ENCODE measurements at regions not wholly inside any gene's neighbourhood (a gene's known extent, or its start where the extent isn't known, plus 50 kb on each side); places are given as distances from the start of the nearest gene placed in this dataset.
"Not testable (repeated sequence)": the region's sequence is repeated elsewhere in the genome, so short reads cannot be mapped to it uniquely, and the experiment has no call there.

DNA sequence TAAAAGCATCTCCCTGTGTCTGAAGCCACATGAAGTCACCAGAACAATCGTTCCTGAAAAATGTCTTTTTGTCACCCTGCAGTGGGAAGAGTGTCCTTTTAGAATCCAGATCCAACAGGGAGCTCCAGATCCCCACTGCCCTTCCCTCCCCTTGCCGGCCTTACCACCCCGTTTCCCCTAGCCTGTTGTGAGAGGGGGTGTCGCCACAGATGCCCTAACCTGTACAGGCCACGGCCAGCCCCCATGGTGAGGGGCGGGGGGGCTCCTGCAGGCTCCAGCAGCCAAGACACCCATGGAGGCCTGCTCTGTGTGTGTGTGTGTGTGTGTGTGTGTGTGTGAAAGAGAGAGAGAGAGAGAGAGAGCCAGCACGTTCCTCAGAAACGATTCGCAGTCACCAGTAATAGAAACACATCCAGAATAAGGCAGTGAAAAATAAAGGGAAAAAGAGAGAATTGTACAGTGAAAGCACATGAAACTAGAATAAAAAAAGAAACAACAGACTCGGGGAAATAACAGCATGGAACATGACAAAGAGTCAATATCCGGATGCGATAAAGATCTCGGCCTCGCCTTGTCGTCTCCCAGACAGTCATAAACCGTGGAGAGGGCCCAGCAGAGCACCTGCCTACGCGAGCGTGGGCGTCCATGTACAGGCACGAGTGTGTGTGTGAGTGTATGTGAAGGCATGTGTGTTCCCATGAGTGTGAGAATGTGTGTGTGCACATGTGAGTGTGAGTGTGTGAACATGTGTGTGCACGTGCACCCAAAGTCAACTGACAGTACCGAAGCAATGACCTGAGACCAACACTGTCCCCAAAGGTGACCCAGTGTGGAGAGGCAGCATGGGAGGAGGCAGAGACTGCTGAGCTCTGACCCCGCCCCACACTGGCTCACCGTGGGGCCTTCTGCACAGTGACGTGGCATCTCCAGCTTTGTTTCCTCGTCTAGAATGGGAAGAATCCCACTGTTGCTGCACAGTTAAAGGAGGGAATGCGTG, 303.8 kb downstream of the NPHP4 start:
- DNase-seq (ENCODE audit: low read depth in 1 of 2, low spot score in 1 of 2) = no peak

DNA sequence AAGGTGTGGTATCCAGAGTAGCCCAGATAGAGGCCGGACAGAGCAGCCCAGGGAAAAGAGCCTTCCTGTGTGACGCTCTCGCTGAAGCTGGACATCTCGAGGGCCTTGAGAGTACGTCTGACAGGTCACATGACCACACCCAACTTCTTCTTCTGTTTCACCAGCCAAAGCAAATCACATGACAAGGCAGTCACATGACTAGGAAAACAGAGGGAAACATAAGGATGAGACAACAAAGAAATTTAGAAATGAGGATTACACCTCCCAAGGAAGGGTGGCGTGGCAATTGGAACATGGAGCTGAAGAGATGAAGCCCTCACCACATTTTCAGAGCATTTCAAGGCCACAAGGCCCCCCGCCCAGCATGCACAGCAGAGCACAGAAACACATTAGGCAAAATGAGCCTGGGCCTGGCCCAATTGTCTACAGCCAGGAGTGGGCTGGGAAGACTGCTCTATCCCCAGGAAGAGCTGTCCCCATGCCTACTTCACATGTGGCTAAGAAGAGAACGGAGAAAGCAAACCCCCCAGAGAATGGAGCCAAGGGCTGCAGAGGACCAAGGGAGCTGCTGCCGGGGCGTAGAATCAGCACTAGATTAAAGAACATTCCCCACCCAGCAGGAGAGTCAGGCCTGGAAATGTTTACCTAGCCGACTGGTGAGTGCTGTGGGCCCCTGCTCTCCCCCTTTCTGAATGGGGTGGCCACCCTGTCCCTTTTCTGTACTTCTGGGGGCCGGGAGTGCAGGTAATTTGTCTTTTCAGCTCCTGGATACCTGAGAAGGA, 305.1 kb downstream of the NPHP4 start:
- no peak for DNase-seq (ENCODE audit: low read depth in 1 of 2, low spot score in 1 of 2)

DNA sequence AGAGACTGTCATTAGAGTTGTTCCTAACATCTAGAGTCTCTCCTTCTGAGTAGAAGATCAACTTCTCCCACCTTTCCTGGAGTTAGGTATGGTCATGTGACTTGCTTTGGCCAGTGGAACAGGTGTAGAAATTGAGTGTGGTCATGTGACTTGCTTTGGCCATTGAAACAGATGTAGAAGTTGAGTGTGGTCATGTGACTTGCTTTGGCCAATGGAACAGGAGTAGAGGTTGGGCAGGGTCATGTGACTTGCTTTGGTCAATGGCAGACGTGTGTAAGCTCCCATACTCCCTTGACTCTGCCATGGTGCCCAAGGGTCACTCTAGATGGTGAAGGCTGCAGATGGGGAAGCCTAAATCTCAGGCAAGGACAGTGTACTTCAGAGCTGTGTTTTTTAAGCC, 306.0 kb downstream of the NPHP4 start:
- no peak for DNase-seq (ENCODE audit: low read depth in 1 of 2, low spot score in 1 of 2)

DNA sequence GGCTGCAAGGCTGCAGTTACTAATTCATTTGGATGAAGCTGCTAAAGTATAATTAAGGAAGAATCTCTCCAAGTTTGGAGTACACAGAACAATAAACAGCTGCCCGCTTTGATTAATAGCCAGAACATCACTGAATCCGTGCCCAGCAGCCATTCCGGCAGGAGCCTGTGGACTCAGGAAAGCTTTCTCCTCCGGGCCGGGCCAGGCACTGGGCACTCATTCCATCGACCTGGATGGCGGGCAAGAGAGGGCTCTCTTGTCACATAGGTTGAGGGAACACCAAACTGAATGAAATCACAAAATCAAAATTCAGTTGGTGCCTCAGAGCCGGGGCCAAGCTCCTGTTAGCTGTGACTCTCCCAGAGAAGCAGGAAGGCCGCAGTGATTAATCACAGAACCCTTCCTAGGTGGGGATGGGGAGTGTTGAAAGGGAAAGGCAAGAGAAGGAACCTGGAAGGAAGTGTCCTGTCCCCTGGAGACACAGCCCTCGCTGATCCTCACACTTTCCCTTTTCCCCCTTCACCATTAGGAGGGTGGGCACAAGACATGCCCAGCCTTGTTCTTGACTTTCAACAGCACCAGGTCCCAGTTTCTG, 306.7 kb downstream of the NPHP4 start:
- no peak for DNase-seq (ENCODE audit: low read depth in 1 of 2, low spot score in 1 of 2)

DNA sequence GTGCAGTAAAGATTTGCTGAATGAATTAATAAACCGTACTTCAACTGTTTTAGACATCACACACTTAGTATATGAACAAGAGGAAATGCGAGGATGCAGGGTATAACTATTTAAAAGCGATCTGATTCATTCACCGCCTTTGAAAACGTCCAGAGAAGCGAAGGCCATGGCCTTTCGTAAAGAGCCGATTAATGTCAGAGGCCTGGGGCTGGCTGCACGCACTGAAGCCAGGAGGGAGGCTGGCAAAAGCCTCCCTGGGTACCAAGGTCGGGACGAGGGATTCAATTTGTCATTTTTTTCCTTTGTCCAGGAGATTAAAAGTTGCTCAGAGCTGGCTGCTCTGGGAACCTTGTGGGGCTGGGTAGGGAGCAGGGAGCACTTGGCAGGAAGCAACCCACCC, 307.4 kb downstream of the NPHP4 start:
- DNase-seq (ENCODE audit: low read depth in 1 of 2, low spot score in 1 of 2) = no peak

DNA sequence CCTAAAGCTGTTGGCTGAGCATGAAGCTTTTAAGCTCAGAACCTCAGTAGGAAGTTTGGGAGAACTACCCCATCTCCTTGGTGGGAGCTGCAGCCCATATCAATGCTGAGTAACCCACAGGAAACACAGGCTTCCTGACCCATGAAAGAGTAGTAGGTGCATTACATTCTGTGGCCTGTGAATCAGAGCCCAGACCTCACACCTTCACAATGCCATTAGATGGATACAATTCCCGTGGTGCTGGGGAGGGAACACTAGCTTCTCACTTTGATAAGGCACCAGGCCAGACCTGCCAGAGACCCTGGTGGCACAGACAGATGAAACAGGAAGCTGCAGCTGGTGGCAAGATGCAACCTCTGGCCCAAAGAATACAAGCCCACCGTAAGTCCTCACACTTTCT, 308.8 kb downstream of the NPHP4 start:
- no peak for DNase-seq (ENCODE audit: low read depth in 1 of 2, low spot score in 1 of 2)

DNA sequence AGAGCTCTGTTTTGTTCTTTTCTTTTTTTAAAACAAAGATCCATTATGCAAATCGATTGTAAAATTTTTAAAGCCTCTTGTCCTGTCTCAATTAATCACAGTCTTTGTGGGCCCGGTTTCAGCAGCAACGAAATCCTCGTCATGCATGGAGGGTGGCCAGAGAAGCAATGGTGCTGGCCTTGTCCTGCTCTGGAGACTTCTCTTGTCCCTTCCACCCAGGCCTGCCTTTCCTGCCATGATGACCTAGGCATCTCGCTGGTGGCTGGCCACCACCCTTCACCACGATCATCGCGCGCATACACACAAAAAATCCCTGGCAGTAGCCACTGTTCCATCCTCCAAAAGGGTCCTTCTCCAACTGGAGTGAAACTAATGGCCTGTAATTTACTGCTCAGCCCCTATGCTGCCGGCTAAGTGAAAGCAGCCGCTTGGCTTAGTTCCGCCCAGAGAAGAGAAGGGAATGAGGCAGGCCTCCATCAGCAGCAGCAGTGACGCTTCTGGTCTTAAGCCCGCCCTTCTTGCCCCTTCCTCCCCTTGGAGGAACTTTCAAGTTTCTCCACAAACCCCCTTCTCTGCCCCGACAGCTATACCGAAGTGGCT, 309.5 kb downstream of the NPHP4 start:
- no peak for DNase-seq (ENCODE audit: low read depth in 1 of 2, low spot score in 1 of 2)

DNA sequence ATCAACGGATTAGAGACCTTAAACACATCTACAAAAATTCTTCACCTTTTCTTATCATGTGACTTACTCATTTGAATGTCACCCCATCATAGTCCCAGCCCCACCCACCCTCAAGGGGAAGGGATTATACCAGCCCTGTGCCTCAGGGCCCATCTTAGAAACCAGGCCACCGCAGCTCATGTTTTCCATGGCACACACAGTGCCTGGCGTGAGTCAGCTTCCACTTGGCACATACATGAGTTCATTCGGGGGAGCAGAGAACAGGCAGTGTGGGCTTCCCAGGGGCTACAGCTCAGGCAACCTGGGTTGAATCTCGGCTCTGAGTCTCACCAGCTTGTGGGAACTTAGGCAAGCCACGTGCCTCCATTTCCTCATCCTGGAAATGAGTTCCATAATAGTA, 310.6 kb downstream of the NPHP4 start:
- no peak for DNase-seq (ENCODE audit: low read depth in 1 of 2, low spot score in 1 of 2)

DNA sequence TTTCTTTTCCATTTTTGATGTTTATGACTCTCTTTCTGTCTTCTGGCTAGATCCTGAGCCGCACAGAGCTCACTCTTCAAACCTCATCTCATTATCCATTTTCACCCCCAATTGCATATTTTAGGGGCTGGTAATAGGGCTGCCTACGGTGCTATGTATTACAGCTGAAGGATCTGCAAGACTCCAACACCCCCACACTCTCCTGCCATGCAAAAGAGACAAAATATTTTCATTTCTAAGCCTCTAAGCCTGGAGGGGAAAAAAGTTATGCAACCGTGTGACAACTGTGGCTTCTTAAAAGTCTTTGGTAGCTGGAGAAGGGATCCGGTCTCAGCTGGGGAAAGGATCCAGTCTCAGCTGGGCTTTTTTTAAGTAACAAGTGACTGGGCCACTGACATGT, 311.6 kb downstream of the NPHP4 start:
- DNase-seq (ENCODE audit: low read depth in 1 of 2, low spot score in 1 of 2) = no peak

DNA sequence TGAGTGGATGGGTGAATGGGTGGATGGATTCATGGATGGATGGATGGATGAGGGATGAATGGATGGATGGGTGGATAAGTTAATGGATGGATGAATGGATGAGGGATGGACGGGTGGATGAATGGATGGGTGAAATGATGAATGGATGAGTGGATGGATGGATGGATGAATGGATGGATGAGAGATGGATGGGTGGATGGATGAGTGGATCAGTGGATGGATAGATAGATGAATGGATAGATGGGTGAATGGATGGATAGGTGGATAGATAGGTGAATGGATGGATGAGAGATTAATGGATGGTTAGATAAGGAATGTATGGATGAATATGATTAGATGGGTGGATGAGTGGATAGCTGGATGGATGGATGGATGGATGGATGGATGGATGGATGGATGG, 313.5 kb downstream of the NPHP4 start:
- DNase-seq (ENCODE audit: low read depth in 1 of 2, low spot score in 1 of 2) = no peak

DNA sequence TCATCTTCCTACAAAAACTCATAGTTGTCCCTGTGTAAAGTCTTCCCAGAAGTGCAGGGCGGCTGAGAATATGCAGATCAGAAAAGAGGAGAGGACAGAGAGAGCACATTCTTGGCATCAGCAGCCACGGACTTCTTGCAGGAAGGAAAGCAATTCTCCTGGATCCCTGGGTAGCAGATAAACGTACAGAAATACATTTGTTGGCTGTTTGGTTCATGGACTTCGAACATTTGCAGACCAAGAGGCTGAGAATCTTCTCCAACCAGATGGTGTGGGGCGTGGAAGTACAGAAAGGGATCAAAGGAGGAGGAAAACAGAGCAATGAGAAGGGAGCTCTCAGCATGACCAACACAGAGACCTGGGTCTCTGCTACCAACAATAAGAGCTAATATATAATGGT, 319.9 kb downstream of the NPHP4 start:
- DNase-seq (ENCODE audit: low read depth in 1 of 2, low spot score in 1 of 2) = not testable (repeated sequence)

DNA sequence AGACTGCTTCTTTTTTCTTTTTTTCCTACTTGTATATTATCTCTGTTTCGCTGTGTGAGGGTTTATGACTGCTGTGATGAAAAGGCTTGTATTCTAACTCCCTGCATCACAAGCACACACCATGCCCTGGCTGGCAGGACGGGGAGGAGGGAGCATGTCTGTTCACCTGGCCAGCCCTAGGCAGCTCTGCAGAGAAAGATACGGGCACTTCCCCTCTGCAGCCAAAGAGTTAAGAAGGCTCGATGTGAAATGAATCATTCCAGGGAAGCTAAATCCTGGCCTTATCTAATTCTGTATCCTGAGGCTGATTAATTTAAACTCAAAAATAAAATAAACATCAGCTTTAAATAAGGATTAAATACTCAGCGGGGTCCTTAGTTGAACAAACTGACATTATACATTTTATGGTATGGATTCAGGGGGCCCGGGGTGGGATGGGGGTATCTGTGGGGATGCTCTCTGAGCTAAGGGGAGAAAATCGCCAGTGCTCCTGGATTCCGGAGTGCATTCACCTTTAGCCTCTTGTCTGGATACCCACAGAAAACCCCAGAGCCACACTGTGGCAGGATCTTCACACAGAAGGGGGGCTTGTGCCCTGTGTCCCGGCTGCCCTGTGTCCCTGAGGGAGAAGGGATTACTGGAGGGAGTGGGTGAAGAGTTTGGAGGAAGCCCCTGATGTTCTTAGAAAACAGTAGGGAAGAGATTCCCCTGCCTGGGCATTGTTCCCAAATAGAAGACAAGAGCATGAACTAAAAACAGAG, 321.5 kb downstream of the NPHP4 start:
- no peak for DNase-seq (ENCODE audit: low read depth in 1 of 2, low spot score in 1 of 2)

DNA sequence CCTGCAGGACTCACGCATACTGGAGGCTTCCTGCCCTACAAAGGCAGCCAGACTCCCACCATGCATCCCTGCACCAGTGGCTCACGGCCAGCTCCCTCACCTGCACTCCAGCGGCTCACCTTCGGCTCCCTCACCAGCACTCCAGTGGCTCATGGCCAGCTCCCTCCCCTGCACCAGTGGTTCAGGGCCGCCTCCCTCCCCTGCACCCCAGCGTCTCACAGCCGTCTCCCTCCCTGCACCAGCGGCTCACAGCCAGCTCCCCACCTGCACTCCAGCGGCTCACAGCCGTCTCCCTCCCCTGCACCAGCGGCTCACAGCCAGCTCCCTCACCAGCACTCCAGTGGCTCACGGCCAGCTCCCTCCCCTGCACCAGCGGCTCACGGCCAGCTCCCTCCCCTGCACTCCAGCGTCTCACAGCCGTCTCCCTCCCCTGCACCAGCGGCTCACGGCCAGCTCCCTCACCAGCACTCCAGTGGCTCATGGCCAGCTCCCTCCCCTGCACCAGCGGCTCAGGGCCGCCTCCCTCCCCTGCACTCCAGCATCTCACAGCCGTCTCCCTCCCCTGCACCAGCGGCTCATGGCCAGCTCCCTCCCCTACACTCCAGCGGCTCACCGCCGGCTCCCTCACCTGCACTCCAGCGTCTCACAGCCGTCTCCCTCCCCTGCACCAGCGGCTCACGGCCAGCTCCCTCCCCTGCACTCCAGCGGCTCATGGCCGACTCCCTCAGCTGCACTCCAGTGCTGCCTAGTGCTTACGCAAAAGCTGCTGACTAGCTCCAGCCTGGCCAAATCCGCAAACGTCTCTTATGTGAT, 324.5 kb downstream of the NPHP4 start:
- no peak for DNase-seq (ENCODE audit: low read depth in 1 of 2, low spot score in 1 of 2)

DNA sequence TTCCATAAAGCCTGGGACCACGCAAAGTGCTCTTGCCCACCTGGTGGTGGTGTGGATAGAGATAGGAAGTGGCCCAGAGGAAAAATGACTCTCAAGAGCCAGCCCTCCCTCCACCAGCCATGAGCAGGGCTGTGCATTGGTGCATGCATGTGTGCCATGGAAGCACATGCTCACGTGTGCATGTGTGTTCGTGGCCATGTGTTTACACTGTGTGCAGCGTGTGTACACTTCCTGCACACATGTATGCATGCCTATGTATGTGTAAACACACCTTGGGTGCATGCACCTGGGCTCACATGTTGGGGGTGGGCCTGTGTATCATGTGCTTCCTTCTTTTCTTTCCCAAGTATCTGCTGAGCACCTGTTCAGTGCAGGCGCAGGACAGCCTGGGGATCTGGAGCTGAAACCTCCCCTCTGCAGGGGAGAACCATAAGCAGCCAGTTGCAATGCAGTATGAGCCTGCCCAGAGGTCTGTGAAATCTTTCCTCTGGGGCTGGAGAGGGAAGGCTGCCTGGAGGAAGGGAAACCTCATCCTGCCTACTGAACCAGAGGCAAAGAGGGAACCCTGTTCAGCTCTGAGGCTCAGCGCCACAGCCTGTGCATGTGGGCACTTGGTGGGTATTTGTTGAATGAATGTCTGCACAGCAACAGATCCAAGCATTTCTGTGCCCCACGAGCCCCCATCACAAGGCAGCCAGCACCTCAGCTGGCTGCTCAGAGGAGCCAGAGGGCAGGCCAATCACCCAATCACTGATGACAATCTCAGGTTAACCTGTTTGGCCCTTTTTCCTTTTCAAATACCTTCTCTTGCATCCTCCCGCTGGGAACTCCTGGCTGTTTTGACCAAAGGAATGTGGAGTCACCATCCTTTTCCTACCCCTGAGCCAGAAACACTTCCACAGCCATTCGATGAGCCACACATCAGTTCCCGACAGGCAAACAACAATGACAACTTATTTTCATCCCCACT, 327.0 kb downstream of the NPHP4 start:
- DNase-seq (ENCODE audit: low read depth in 1 of 2, low spot score in 1 of 2) = no peak

DNA sequence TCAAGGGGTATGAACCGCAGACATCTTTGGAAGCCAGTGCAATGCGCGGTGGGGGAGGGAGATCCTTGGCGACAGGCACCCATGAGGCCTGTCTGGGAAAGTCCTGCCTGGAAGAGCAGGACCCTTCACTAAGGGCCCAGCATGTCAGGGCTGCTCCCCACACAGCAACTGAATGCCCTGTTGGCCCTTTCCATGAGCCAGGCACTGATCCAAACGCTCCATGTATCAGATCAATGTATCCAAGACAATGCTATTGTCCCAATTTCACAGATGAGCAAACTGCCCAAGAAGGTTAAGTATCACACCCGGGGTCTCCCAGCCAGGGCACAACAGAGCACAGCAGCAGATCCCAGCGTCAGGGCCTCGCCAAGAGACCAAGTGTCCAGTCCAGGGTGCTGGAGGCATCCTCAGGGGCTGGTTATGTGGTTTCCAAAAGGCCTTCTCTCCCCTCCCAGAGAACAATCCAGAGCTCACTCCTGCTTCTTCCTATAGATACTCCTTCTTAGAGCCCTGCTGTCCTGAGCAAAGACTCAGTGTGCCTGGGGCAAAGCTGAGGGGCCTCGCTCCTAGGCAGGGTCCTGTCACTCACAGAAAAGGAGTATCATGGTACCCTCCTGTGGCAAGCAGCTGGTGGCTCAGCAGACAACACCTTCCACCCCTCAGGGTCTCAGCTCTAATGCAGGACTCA, 328.0 kb downstream of the NPHP4 start:
- no peak for DNase-seq (ENCODE audit: low read depth in 1 of 2, low spot score in 1 of 2)

DNA sequence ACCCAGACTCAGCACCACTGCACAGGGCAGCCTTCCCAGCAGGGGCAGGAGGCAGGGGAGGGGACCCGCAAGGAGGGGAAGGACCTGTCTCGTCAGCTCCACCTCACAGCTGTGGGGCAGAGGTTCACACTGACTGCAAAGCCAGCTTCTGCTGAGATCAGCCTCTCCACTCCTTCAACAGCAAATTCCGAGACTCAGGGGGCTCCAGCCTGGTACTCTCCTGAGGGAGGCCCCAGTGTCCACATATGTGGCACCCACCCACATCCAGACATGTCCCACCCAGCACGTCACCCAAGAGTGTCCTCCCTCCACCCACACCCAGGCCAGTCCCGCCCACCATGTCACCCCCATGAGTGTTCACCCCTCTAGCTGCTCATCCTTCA, 329.5 kb downstream of the NPHP4 start:
- DNase-seq (ENCODE audit: low read depth in 1 of 2, low spot score in 1 of 2) = no peak

DNA sequence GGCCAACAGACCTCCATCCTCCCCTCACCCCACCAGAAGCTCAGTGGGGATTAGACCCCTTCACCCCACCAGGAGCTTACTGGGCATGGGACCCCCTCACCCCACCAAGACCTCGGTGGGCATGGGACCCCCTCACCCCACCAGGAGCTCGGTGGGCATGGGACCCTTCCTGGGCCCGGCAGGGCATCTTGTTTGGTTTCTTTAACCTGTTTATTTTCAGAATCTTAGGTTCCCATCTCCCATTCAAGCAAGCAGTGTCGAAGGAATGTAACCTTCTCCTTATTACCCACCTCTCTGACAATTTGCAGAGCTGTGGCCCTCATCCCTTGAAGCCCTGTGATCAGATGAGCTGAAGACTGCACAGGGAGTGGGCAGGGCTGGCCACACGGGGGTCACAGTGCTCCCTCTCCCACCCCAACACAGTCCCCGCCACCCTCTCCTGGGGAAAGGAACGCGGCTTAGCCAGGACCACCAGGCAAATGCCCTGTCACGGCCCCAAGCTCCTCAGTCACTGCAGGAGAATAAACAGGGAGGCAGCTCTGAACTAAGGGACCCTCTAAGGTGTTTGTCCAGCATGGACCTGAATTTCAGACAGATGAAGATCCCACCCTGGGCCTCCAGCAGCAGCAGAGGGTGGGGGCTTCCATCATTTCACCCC, 330.0 kb downstream of the NPHP4 start:
- DNase-seq (ENCODE audit: low read depth in 1 of 2, low spot score in 1 of 2) = no peak
